ENCODE measurements at regions not wholly inside any gene's neighbourhood (a gene's known extent, or its start where the extent isn't known, plus 50 kb on each side); places are given as distances from the start of the nearest gene placed in this dataset.
"Not testable (repeated sequence)": the region's sequence is repeated elsewhere in the genome, so short reads cannot be mapped to it uniquely, and the experiment has no call there.

DNA sequence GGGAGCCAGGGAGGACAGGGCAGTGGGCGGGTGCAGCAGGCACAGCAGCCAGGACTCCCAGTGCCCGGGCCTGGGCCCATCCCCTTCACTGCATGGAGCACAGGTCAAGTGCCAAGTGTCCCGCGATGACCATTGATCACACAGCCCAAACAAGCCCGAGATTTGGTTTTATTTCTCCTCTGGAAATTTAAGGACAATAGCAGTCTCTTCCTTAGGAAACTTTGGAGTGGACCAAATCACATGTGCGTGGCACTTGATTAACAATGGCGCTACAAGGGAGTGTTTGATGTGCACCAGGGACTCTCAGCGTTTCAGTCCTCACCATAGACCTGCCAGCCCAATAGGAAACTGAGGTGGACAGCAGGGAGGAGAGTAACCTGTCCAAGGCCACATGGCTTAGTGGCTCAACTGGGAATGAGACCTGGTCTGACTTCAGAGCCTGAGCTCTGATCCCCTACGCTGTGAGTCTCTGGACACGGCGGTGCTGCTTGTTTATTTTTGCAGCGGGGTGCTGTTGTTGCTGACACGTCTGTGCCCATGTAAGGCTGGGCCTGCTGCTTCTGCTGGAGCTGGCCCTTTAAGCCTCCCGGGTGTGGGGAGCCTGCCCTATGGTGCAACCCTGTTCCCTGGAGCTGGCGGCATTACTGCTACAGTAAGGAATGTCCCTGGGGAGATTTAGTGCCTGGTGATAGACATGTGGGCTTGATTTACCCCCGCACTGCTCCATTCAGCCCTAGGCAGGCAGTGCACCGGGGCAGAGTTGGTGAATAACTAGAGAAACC, 194.2 kb downstream of the INHBB start:
- no peak for FAIRE-seq

DNA sequence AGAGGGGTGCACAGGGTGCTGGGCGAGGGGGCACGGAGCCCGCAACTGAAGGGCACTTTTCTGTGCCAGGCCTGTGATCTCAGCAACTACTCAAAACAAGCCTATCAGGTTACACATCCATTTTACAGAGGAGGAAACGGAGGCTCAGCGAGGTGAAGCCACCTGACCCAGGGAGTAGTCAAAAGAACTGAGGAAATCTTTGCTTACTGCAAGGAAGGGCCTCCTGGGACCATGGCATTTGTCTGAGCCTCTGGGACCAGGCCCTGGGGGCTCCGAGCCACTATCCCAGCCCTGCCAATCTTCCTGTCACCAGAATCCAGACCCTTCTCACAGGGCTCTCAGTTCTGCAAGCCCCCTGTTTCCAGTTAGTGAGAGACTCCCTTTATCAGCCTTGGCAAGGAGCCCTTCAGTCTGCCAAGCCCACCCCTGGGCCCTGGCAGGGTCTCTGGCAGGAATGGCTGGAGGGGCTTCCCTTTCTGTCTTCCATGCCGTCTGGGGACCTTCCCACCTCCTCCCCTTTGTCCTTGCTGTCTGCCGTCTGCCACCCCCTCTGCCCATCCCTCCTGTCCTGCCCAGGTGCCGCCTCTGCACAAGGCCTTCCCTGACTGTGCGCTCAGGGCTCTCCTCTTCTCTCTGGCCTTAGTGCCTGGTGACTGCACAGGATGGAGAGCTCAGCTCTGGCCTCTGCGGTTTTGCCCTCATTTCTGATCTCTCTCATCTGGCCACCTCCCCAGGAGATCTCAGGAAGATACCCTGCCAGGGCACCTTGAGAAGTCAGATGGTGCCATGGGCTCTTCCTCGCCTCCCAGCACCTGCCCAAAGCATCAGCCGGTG, 194.7 kb upstream of the GLI2 start:
- FAIRE-seq: no peak

DNA sequence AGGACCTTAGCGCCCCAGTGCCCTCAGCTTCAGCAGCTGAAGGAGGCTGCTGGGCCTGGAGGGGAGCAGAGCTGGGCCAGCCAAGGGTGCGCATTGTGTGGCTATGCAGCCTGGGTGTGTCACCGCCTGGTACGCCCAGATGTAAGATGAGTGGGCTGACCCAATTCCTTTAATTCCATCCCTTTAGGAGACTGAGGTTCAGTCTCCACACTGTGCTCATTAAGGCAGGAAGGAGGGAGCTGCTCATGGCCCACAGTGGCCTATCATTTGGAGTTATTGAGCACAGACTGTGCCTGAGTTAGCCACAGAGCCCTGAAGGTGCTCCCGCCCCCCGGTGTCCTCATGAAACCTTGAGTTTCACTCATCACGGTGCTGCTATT, 194.1 kb upstream of the GLI2 start:
- FAIRE-seq: no peak

DNA sequence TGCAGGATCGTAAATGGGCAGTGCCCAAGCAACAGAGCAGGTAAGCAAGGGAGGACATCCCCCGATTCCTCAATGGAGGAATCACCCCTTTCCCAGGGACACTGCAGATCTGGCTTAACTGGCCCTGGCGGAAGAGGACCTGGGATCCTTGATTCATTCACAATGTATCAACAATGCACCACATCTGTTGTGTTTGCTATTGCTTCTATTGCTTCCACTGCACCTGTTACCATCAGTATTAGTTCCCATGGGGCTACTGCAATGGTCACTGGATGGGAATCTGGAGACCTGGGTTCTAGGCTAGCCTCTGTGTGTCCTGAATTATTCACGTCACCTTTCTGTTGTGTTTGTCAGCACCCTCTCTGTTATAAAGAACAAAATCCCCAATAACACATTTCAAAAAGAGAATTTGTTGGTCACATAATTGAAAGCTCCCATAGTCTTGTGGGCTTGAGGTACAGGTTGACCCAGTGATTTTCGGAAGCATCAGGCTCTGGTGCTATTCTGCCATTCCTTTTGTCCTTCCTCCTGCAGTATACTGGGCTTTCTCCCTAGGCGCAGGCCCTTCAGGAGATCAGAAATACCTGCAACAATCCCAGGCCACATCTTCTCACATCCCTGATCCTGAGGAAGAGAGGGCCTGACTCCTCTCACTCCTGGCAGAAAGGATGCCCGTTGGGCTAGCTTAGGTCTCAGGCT, 193.5 kb upstream of the GLI2 start:
- no peak for FAIRE-seq

DNA sequence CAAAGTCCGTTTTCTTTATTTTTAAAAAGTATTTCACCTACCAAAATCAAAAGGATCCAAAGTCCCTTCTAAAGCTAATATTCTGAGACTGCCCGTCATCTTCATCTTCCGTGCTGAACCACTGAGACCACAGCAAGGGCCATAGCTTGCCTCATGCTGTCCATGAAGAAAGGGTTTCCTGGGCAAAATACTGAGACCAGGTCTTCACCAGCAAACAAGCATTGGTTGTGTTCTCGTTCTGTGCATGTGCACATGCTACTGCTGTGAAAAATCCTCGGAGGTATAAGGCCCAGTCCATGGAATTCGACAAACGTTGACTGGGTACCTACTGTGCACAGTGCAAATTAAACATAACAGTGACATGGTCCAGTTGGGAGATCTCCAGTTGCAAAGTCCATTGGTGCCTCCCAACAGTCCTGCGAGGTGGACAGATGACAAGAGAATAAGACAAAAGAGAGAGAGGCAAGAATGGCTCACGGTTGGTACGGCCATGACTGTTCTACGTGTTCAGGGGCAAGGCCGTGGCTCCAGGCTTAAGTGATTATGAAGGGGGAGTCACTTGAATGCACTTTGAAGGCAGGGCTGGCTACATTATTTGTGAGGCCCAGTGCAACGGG, 192.6 kb upstream of the GLI2 start:
- no peak for FAIRE-seq

DNA sequence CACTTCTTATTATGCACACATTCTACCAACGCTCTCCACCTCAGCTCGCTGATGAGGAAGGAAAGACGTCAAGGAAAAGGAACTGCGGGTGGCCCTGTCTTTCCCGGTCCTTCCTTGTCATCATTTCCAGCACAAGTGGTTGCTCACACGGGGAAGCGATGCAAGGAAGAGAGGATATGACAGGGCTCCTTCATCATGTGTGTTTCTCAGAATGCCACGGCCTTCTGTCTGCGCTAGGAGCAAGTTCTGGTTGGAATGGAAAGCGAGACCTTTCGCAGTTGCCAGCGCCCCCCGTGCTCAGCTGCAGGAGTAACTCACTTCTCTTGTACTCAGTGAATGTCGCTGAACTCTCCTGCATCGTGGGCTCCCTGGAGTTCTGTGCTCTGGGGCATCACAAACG, 191.8 kb upstream of the GLI2 start:
- no peak for FAIRE-seq

DNA sequence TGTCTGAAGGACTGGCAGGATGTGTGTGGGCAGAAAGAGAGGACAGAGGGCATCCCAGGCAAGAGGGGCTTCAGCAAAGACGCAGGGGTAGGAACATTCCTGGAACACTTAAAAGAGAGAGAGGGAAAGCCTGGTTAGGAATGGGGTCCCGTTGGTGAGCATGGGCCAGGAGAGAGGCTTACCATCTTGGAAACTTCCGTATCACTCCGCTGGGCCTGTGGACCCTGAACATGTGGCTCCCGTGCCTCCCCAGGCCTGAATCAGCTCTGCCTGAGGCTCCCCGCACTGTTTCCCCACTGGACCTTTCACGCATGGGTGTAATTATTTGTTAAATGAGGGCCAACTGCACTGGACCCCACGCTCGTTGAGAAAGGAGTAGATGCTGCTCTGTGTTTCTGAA, 191.1 kb upstream of the GLI2 start:
- no peak for FAIRE-seq

DNA sequence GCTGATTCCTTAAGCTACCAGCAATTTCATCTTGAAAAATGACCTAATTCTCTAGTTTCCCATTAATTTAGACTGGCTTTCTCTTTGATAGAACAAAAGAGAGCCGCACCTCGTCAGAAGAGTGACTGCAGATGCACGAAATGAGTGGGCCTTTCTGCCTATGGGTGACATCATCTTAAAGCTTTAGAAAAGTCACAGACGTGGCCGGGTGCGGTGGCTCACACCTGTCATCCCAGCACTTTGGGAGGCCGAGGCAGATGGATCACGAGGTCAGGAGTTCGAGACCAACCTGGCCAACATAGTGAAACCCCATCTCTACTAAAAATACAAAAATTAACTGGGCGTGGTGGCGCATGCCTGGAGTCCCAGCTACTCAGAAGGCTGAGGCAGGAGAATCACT, 190.7 kb upstream of the GLI2 start:
- not testable (repeated sequence) for FAIRE-seq

DNA sequence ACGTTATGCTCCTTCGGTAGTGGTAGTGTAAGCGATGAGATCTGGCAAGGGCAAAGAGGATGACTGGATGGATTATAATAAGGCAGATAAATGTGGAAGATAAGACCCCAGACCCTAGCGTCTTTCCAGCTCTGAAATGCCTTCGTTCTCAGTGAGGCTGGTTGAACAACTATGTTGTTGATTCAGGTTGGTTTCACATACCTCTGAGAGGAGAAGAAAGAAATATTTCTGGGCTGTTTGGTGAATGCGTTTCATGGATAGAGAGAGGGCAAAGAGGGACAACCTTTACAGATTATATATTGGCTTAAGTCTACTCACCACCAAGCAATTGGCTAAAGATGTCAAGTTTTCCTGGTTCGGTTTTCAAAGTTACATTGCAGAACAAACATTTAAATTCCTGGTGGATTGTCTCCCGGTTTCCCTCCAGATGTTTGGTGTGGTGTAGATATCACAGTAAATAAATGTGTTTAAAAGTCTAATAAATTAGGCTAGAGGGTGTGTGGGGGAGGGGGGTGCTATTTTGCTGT, 190.1 kb upstream of the GLI2 start:
- FAIRE-seq: no peak

DNA sequence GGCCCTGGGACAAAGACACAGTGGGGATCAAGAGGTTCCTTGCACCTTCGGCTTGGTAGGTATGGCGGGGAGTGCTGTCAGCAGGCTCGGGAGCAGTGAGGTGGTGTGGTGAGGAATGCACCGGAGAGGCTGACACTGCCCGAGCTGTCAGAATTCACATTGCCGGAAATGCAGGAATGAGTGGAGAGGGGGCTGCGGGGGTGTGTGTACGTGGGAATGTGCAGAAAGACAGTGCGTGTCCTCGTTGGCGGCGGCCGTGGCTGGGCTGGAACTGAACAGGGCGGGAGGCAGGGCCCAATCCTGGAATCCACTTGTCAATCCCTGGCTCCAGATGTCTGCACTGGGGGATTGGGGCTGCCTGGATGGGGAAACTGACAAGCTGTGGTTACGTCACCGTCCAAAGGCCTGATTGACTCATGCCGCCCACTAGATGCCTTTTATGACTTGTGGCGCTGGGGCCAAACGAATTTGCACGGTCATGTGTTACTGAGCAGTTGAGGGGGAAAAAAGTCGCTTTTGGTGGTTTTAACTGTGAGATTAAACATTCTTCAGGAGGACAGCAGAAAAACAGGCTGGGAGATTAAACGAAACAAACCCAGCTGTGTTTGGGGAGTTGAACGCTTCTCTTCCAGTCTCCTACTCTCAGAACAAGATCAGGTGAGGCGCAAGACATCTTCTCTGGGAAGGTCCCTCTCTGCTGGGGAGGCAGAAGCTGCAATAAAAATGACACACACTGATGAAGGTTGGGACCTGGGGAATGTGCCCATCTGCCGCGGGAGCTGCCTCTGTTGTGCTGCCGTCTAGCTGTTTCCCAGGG, 189.4 kb upstream of the GLI2 start:
- no peak for FAIRE-seq

DNA sequence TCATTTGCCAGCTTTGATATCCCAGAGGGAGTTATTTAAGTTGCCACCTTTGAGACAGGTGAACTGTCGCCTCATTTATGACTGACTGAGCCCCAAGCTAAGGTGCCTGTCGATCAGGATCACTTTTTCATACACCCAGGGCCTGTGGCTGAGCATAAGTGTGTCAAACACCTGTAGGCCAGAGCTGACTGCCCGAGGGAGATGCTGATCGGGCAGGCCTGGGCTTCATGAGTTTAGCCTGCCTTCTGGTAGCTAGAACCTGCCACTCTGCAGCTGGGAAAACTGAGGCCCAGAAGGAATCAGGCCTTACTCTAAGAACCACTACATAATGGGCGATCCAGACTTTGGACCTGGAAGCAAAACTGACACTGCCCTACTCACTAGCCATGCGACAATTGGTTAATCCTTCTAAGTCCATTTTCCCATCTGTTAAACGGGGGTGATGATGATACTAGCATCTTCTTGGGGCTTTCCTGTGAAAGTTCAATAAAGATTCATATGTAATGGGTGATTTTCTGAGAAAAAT, 188.7 kb upstream of the GLI2 start:
- FAIRE-seq: no peak

DNA sequence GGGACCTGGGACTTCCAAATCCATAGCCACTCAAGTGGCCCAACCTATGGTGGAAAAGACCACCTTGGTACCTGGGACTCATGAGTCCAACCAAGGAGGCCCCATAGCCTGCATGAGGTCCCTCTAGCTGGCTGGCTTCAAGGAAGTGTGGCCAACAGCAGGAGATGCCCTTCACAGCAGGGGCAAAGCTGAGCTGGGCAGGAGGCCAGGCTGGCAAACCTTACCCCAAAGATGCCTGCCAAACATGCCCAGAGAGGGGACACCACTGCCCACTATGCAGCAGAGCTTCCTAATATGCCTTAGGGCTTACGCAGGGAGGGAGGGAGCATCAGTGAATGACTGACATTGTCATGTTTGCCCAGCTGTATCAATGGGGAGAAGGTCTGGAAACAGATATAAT, 188.0 kb upstream of the GLI2 start:
- no peak for FAIRE-seq

DNA sequence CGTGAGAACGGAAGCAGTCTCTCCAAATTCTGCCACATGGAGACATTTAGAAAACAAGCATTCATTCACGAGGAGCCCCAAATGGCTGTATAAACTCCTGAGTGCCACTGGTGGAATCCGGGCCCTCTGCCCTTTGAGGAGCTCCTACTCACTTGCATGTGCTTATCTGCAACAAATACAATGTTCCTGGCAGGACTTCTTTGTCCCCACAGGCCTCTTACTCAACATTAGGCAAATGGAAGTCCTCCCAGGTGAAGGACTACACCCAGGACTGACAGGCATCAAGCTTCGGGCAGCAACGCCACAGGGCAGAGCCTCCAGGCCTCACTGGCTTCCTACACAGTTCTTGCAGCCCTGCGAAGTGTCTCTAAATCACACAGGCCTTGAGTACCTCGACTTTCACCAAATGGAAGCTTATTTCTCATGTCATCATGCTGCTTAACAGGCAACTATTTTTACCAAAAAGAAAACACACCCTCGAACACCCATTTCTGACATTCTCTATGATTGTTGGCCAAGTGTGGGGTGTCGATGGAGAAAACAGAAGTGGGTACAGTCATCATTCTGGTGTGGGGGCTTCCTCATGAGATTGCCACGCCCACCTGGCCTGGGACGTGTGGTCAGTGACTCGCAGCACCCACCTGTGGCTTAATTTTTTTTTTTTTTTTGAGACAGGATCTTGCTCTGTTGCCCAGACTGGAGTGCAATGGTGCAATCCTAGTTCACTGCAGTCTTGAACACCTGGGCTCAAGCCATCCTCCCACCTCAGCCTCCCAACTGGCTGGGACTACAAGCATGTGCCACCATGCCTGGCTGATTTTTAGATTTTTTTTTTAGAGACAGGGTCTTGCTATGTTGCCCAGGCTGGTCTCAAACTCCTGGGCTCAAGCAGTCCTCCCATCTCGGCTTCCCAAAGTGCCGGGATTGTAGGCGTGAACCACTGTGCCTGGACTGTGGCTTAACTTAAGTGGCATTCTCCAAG, 186.8 kb upstream of the GLI2 start:
- FAIRE-seq: no peak

DNA sequence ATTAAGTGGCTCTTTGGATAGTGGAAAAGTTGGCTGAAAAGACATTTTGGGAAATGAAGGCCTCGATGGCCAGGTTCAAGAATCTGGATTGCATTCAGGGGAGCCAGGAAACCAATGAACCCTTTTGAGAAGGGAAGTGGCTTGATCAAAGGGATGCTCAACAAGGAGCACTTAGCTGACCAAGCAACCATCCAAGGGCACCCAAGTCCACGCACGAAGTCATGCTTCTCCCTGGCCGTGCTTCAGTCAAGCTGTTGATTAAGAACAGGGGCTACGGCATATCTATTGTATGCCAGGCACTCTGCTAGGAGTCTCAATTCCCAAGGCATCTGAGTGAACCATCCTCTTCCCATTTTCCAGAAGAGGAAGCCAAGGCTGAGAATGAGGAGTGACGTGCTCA, 185.8 kb upstream of the GLI2 start:
- no peak for FAIRE-seq

DNA sequence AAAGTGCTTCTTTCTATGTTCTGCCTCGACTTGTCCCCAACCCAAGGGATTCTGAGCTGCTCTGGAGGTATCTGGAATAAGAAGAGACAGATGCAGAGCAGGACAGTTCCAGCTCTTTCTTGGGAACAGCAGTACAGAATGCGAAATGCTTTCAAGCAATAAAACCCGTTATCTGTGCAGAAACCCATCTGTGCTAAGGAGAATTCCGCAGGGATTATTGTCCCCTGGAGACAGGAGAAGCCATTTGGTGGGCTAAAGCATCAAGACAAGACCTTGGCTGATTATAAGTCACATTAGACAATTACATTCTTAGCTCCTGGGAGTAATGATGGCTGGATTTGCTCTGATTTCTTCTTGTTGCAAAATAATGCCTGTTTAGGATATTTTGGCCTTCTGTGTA, 185.4 kb upstream of the GLI2 start:
- FAIRE-seq: no peak

DNA sequence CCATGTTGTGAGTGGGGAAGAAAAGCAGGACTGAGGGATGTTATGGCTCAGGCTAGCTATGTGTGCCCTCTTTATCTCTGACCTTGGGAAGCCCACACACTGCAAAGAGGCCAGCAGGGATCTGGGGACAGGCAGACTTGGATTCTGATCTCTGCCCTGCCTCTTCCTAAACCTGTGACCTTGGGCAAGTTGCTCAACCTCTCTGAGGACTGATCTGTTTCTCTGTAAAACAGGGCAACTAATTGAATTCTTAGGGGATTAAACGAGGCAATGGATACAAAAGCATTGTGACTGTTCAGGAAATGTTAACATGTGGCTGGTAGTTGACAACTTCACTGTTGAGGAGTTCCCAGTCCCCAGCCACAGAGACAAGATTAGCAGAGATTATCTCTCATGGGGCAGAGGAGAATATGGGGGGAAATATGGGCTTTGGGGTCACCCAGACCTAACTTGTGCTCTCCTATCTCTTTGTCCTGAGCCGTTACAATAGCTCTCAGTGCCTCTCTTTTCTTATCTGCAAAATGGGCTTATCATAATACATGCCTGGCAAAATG, 184.7 kb upstream of the GLI2 start:
- FAIRE-seq: no peak

DNA sequence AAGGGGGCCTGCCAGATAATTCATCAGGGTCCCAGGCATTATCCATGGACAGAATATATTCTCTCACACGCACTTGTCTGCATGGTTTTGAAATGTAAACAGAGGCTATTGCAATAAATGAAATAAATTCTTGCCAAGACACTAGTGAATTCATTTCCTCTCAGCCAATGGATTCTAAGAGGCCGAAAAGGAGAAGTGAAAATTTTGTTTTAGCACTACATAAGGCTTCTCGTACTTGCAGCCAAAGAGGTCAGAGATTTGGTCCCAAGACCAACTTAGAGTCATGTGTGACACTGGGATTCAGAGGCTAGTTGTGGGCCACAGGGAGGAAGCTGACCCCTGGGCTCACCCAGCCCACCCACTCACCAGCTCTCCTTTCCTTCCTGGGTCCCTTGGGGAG, 184.1 kb upstream of the GLI2 start:
- FAIRE-seq: no peak

DNA sequence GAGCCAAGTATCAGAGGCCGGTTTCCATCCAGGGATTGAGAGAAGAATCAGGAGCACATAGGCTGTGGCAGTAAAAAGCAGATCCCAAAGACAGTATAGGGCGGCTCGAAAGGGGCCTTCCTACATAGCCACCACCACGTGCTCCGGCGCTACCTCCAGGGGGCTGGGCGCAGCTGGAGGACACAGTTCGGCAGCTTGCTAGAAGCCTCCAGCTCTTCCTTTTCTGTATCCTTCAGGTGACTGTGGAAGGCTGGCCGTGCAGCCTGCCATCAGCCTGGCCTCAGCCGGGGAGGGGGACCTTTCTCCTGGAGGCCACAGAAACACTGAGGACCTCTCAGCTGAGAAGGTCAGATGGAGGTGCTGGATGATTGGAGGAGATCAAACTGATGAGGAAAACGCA, 183.6 kb upstream of the GLI2 start:
- FAIRE-seq: no peak

DNA sequence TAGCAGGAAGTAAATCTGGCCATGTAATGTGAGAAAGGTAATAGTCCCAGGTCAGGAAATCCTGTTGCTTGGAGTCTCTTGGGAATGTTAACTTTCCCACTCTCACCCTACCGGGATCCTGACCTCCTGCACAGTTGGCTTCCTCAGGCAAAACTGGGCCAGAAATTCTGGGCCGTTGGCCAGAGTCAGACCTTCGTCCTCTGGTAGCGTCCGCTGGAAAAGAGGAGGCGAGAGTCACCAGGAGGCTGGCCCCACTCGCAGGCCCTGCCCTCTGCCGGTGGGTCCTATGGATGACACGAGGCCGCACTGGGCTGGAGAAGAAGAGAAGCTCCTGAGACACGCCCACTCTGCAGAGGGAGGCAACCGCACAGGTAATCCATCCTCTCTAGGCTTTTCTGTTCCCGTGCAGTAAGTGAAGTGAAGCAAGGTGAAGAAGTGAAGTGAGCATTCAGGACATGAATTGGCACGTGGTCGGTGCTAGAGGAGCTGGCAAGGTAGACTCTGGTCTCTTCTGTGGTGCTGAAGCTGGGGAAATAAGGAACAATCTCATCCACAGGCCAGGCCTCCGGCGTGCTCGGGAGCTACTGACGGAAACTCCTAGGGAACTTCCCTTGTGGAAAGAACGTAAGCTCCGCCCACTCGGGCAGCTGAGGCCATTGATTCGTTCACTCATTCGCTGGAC, 182.7 kb upstream of the GLI2 start:
- no peak for FAIRE-seq

DNA sequence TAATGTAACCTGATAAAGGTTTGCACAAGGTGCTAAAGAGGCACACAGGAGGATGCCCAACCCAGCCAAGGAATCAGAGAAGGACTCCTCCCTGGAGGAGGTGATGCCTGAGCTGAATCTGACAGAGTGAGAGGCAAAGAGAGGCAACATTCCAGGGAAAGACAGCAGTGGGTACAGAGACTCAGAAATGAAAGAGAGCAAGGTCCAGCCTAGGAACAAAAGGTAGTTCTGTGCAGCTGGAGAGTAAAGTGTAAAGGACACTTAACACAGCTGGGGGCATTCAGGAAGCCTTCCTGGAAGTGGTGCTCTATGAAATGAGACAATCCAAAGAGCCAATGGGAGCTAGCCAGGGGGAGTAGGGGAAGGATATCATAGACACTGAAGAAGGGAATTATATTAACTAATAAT, 181.0 kb upstream of the GLI2 start:
- FAIRE-seq: no peak

Data from endometrium (tissue), 2 donors.